ENCODE measurements at regions not wholly inside any gene's neighbourhood (a gene's known extent, or its start where the extent isn't known, plus 50 kb on each side); places are given as distances from the start of the nearest gene placed in this dataset.

- peaks cover 3% of the 10 kb centered on the region; the same call in 2 of the 3 replicates for H3K4me1 Mint-ChIP-seq
- no peak overlapping the region for H2AFZ ChIP-seq
- no peak overlapping the region for H3K27ac ChIP-seq (ENCODE audit: low read depth)
- ATAC-seq (no peak), DNase-seq (ENCODE audit: low spot score) (no peak)
- H4K20me1 ChIP-seq (replicated peaks; ENCODE audit: insufficient read depth), result no peaks in the 10 kb centered on the region
- peaks cover 13% of the 10 kb centered on the region for H3K9me2 ChIP-seq (ENCODE audit: insufficient read depth)
- peaks cover 5% of the 10 kb centered on the region; the same call in 2 of the 3 replicates for H3K36me3 Mint-ChIP-seq (ENCODE audit: low read depth)
- peaks cover 20% of the 10 kb centered on the region; the same call in 2 of the 3 replicates for H3K9me3 Mint-ChIP-seq
- H3K79me2 ChIP-seq (replicated peaks; ENCODE audit: insufficient read depth), result no peaks in the 10 kb centered on the region
- no peaks in the 10 kb centered on the region for H3K4me1 ChIP-seq (ENCODE audit: insufficient read depth)
- H3K4me3 ChIP-seq, result no peak overlapping the region
- peaks cover 8% of the 10 kb centered on the region for H3K27me3 Mint-ChIP-seq (ENCODE audit: insufficient read depth, low read depth, poor library complexity)
- H3K36me3 ChIP-seq (ENCODE audit: insufficient read depth), result no peaks in the 10 kb centered on the region
- no peak overlapping the region for H3K4me3 Mint-ChIP-seq
- H3K4me2 ChIP-seq, result no peak overlapping the region
- TF ChIP-seq ZNF114 (CRISPR knock-in tag; IDR thresholded peaks at IDR 0.05), result no peak
- no peak for TF ChIP-seq ZNF331 (CRISPR knock-in tag; IDR thresholded peaks at IDR 0.05; ENCODE audit: low read depth)
- no peak for TF ChIP-seq ETS1 (IDR thresholded peaks at IDR 0.05)
- TF ChIP-seq CREB1 (CRISPR knock-in tag; IDR thresholded peaks at IDR 0.05; ENCODE audit: low read depth), result no peak
- TF ChIP-seq ZNF462 (CRISPR knock-in tag; IDR thresholded peaks at IDR 0.05), result no peak
- TF ChIP-seq POLR2AphosphoS5 (IDR thresholded peaks at IDR 0.05; ENCODE audit: low read depth), result no peak
- TF ChIP-seq JUNB (IDR thresholded peaks at IDR 0.05; ENCODE audit: unreplicated experiment), result no peak
- no peak for TF ChIP-seq NANOG (IDR thresholded peaks at IDR 0.05; ENCODE audit: borderline replicate concordance)
- TF ChIP-seq STAT1 (IDR thresholded peaks at IDR 0.05; ENCODE audit: unreplicated experiment), result no peak
- no peak for TF ChIP-seq REST (IDR thresholded peaks at IDR 0.05; ENCODE audit: unreplicated experiment)
- TF ChIP-seq EZH2 (IDR thresholded peaks at IDR 0.05; ENCODE audit: low read depth, unreplicated experiment), result no peak
- TF ChIP-seq EZH2phosphoT487 (IDR thresholded peaks at IDR 0.05; ENCODE audit: unreplicated experiment), result no peak
- TF ChIP-seq CTCF (conservative IDR thresholded peaks at IDR 0.05; ENCODE audit: low read depth in 2 of 2), result no peak
- H3F3A ChIP-seq (replicated peaks; ENCODE audit: low read depth), result no peaks in the 10 kb centered on the region
- no peaks in the 10 kb centered on the region for H3K27me3 ChIP-seq (ENCODE audit: insufficient read depth)
- H3K27ac Mint-ChIP-seq, result no peak overlapping the region
These were observed 173.7 kb upstream of the CCDC196 start for GRCh38 chr14:66312451-66312850.
